Endothelial cell of umbilical vein (primary cell): ENCODE measurements at regions not wholly inside any gene's neighbourhood (a gene's known extent, or its start where the extent isn't known, plus 50 kb on each side); places are given as distances from the start of the nearest gene placed in this dataset.

ENCODE experiments used
- BruUV-seq: library from RNA; stranded (reverse); fragments of 400-500 nt; replicated peaks from 2 replicates; lab custom pipeline; 2021; lab: Mats Ljungman, UMichigan
- CTCF ChIA-PET: fragments of 300-600, 350-600 bp; sonication (Branson Sonifier 250); formaldehyde crosslinking; loops from one replicate; lab custom pipeline; 2021; ENCODE audit warnings: antibody characterized with exemption, inconsistent platforms; lab: Charles Lee
- POLR2A ChIA-PET: fragments of 300-600, 350-600 bp; sonication (Branson Sonifier 250); formaldehyde crosslinking; loops from one replicate; lab custom pipeline; 2021; ENCODE audit warnings: antibody characterized with exemption, inconsistent platforms; lab: Charles Lee
- DNase-seq: peaks from one replicate; pipeline ENCODE4 v3.0.0-alpha.2; 2011; ENCODE audit warnings: low read depth, low spot score
- FAIRE-seq: peaks from 2 replicates; lab custom pipeline; 2011; peaks lifted over from hg19 to GRCh38; lab: Jason Lieb, UNC
- H2AFZ ChIP-seq: 2 replicates; pipeline ENCODE4 v1.6.0; 2012; ENCODE audit warnings: low read depth, low read length, control low read depth, inconsistent platforms
- H3K27ac ChIP-seq: 2 replicates; pipeline ENCODE4 v1.5.1; 2011; ENCODE audit warnings: low read depth, mild to moderate bottlenecking, control low read depth, low read length, moderate library complexity; ENCODE audit not compliant: insufficient read depth
- H3K27me3 ChIP-seq, 2 experiments: 2 replicates each; pipeline versions ENCODE4 v1.6.0 to v1.6.1; 2011; ENCODE audit warnings: low read length in 2 of 2, mixed read lengths in 1 of 2; ENCODE audit not compliant: control insufficient read depth in 2 of 2, insufficient read depth in 2 of 2
- H3K36me3 ChIP-seq, 2 experiments: 2 replicates in 1 of 2; 3 replicates in 1 of 2; pipeline ENCODE4 v1.5.1; 2011; ENCODE audit warnings: low read length in 2 of 2, mild to moderate bottlenecking in 1 of 2, moderate library complexity in 1 of 2; ENCODE audit not compliant: control insufficient read depth in 2 of 2, insufficient read depth in 2 of 2; ENCODE audit errors: extremely low read depth in 1 of 2
- H3K4me1 ChIP-seq: 3 replicates; pipeline ENCODE4 v1.5.1; 2011; ENCODE audit warnings: mild to moderate bottlenecking, low read length; ENCODE audit not compliant: control insufficient read depth, insufficient read depth; ENCODE audit errors: extremely low read depth
- H3K4me2 ChIP-seq: 2 replicates; pipeline ENCODE4 v1.6.1; 2011; ENCODE audit warnings: low read length, control low read depth, mixed read lengths; ENCODE audit not compliant: insufficient read depth
- H3K4me3 ChIP-seq, 3 experiments: fragments of 200-600 bp in 1 of 3; sonication (generic), shearing (Covaris generic) in 1 of 3; replicated peaks in 1 of 3; 2 replicates each; pipeline ENCODE4 v1.5.1; 2011 to 2016; ENCODE audit warnings: control low read depth in 3 of 3, low read length in 3 of 3, mild to moderate bottlenecking in 2 of 3, inconsistent platforms in 1 of 3, low read depth in 1 of 3, moderate library complexity in 1 of 3; ENCODE audit not compliant: insufficient read depth in 1 of 3
- H3K79me2 ChIP-seq: 2 replicates; pipeline ENCODE4 v1.6.0; 2012; ENCODE audit warnings: low read length, inconsistent platforms; ENCODE audit not compliant: control insufficient read depth, insufficient read depth
- H3K9ac ChIP-seq: replicated peaks from 2 replicates; pipeline ENCODE3; 2011; ENCODE audit warnings: low read length, control low read depth; ENCODE audit not compliant: insufficient read depth; ENCODE audit errors: extremely low read depth
- H3K9me1 ChIP-seq: replicated peaks from 3 replicates; pipeline ENCODE4 v1.6.0; 2011; ENCODE audit warnings: mild to moderate bottlenecking, low read length; ENCODE audit not compliant: control insufficient read depth, insufficient read depth; ENCODE audit errors: extremely low read depth
- H3K9me3 ChIP-seq: replicated peaks from 2 replicates; pipeline ENCODE4 v1.5.1; 2012; ENCODE audit warnings: low read length, inconsistent platforms; ENCODE audit not compliant: control insufficient read depth, insufficient read depth
- H4K20me1 ChIP-seq: replicated peaks from 2 replicates; pipeline ENCODE3; 2011; ENCODE audit warnings: mild to moderate bottlenecking, low read length; ENCODE audit not compliant: control insufficient read depth, insufficient read depth; ENCODE audit errors: extremely low read depth
- EZH2 ChIP-seq: IDR thresholded peaks from 2 replicates; pipeline ENCODE4 v1.6.1; 2012; ENCODE audit warnings: borderline replicate concordance, low read depth, mild to moderate bottlenecking, moderate library complexity, low read length, inconsistent platforms; ENCODE audit not compliant: severe bottlenecking
- FOS ChIP-seq: IDR thresholded peaks from 2 replicates; pipeline ENCODE4 v1.6.1; 2011; ENCODE audit warnings: mild to moderate bottlenecking, low read length, moderate library complexity, borderline replicate concordance; ENCODE audit not compliant: insufficient read depth
- GATA2 ChIP-seq: IDR thresholded peaks from 2 replicates; pipeline ENCODE4 v1.7.0; 2011; ENCODE audit warnings: low read depth, mild to moderate bottlenecking, moderate library complexity, mixed read lengths, low read length; ENCODE audit not compliant: insufficient read length, insufficient read depth
- JUN ChIP-seq: IDR thresholded peaks from 2 replicates; pipeline ENCODE4 v1.6.1; 2011; ENCODE audit warnings: borderline replicate concordance, low read depth; ENCODE audit not compliant: insufficient read length, insufficient read depth
- MAX ChIP-seq: IDR thresholded peaks from 2 replicates; pipeline ENCODE4 v1.6.1; 2011; ENCODE audit not compliant: insufficient read depth, insufficient read length
- MYC ChIP-seq: IDR thresholded peaks from one replicate; pipeline ENCODE4 v1.6.1; 2011; ENCODE audit warnings: mild to moderate bottlenecking, low read depth, low read length
- POLR2A ChIP-seq: IDR thresholded peaks from 2 replicates; pipeline ENCODE4 v1.6.1; 2012; ENCODE audit warnings: low read depth, mild to moderate bottlenecking, control low read depth, low read length
- POLR2AphosphoS5 ChIP-seq: IDR thresholded peaks from 2 replicates; pipeline ENCODE4 v1.6.1; 2012; ENCODE audit warnings: low read depth, mild to moderate bottlenecking, control low read depth, low read length, moderate library complexity; ENCODE audit not compliant: insufficient read depth
- dilution Hi-C: fragments of 300-500 bp; cut with MboI; formaldehyde crosslinking; loops from one replicate; pipeline ENCODE4 v1.15.0; 2019; ENCODE audit warnings: low sequenced_read_pairs; ENCODE audit not compliant: extremely low pct_ligation_motif_present
- intact Hi-C: fragments of 100-400 bp; cut with micrococcal nuclease; formaldehyde crosslinking; loops from one replicate; pipeline ENCODE4 v1.10.0; 2022
- TF ChIP-seq, protein P1 (sequence below), 2 donors: IDR thresholded peaks; 1 replicate in 1 of 2; 2 replicates in 1 of 2; pipeline ENCODE4 v1.5.1; 2011; ENCODE audit warnings: low read length in 2 of 2, mild to moderate bottlenecking in 2 of 2, moderate library complexity in 2 of 2, control low read depth in 1 of 2, inconsistent platforms in 1 of 2, low read depth in 1 of 2; ENCODE audit not compliant: insufficient read depth in 1 of 2; ENCODE audit errors: extremely low read depth in 1 of 2

DNA sequence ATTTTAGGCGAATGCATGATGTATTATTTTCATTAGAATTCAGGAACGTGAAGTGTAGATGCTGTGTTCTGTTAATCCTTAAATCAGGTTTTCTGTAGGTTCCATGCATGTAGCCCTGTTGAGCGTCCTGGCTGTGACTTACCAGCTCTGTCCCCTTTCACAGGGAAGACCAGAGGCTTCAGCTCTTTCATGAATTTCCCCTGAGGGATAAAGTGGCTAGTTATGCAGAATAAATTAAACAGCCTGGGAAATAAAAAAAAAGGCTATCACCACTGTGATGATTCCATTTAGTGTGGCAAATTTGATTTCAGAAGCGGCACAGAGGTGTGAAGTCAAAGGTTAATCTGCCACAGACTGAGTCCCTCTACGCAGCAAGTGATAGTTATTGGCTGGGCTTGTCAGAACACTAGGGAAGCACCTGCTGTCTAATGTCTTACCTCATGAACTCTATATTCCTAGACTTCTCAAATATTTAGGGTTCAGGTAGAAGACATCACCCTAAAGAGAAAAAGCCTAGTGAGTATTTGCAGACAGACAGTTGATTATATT is 61.6 kb upstream of the LINC00305 start:
- H3K4me2 ChIP-seq = no peak overlapping the region
- CTCF ChIA-PET = no interaction called here
- no peak overlapping the region for H3K4me3 ChIP-seq
- H3K27me3 ChIP-seq = no peaks in the 10 kb centered on the region
- H3K27ac ChIP-seq = no peak overlapping the region
- H4K20me1 ChIP-seq = no peaks in the 10 kb centered on the region
- H3K9me1 ChIP-seq = no peaks in the 10 kb centered on the region
- H3K36me3 ChIP-seq = no peaks in the 10 kb centered on the region
- TF ChIP-seq GATA2 (no peak), MAX (no peak)
- TF ChIP-seq, protein P1, sequence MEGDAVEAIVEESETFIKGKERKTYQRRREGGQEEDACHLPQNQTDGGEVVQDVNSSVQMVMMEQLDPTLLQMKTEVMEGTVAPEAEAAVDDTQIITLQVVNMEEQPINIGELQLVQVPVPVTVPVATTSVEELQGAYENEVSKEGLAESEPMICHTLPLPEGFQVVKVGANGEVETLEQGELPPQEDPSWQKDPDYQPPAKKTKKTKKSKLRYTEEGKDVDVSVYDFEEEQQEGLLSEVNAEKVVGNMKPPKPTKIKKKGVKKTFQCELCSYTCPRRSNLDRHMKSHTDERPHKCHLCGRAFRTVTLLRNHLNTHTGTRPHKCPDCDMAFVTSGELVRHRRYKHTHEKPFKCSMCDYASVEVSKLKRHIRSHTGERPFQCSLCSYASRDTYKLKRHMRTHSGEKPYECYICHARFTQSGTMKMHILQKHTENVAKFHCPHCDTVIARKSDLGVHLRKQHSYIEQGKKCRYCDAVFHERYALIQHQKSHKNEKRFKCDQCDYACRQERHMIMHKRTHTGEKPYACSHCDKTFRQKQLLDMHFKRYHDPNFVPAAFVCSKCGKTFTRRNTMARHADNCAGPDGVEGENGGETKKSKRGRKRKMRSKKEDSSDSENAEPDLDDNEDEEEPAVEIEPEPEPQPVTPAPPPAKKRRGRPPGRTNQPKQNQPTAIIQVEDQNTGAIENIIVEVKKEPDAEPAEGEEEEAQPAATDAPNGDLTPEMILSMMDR (IDR thresholded peaks at IDR 0.05; ENCODE audit: extremely low read depth in 1 of 2, insufficient read depth in 1 of 2, low read depth in 1 of 2, low read length in 2 of 2) = no peak
- POLR2A ChIA-PET = no interaction called here
- no peak overlapping the region for H3K9ac ChIP-seq
- DNase-seq (no peak), FAIRE-seq (no peak)
- H3K79me2 ChIP-seq = no peaks in the 10 kb centered on the region
- H3K4me1 ChIP-seq = no peaks in the 10 kb centered on the region
- BruUV-seq = no TSS peak
- dilution Hi-C loops = no loop called here
- H2AFZ ChIP-seq = no peak overlapping the region
- intact Hi-C loops = no loop called here
- H3K9me3 ChIP-seq = no peaks in the 10 kb centered on the region

- ChIA-PET POLR2A (no interaction called here), CTCF (no interaction called here)
- no peak overlapping the region for H3K27ac ChIP-seq
- H3K9me3 ChIP-seq = no peaks in the 10 kb centered on the region
- TF ChIP-seq POLR2AphosphoS5 (no peak), JUN (no peak), FOS (no peak), POLR2A (no peak), MYC (no peak), MAX (no peak), EZH2 (no peak), GATA2 (no peak)
- TF ChIP-seq, protein P1 (IDR thresholded peaks at IDR 0.05; ENCODE audit: extremely low read depth in 1 of 2, insufficient read depth in 1 of 2, low read depth in 1 of 2, low read length in 2 of 2) = no peak
- H3K4me2 ChIP-seq = no peak overlapping the region
- H2AFZ ChIP-seq = no peak overlapping the region
- dilution Hi-C loops (no loop called here), intact Hi-C loops (no loop called here)
- H3K79me2 ChIP-seq = no peaks in the 10 kb centered on the region
- BruUV-seq = no TSS peak
- no peaks in the 10 kb centered on the region for H3K36me3 ChIP-seq
- no peaks in the 10 kb centered on the region for H4K20me1 ChIP-seq
- DNase-seq = no peak
- no peaks in the 10 kb centered on the region for H3K27me3 ChIP-seq
- H3K9me1 ChIP-seq = no peaks in the 10 kb centered on the region
- FAIRE-seq = no peak
- no peak overlapping the region for H3K9ac ChIP-seq
- no peak overlapping the region for H3K4me3 ChIP-seq
- no peaks in the 10 kb centered on the region for H3K4me1 ChIP-seq
These were observed 59.6 kb upstream of the LINC00305 start for GRCh38 chr18:64208516-64208915.
